Trophoblast cell (in vitro differentiated cells and primary cell): ENCODE measurements at regions not wholly inside any gene's neighbourhood (a gene's known extent, or its start where the extent isn't known, plus 50 kb on each side); places are given as distances from the start of the nearest gene placed in this dataset.
"Not testable (repeated sequence)": the region's sequence is repeated elsewhere in the genome, so short reads cannot be mapped to it uniquely, and the experiment has no call there.

Source experiments
- DNase-seq, 2 donors: peaks; one replicate each; pipeline ENCODE4 v3.0.0-alpha.2; 2016
- H2AFZ ChIP-seq: 2 replicates; pipeline ENCODE4 v1.6.1; 2013; ENCODE audit warnings: low read length, moderate library complexity, mild to moderate bottlenecking; ENCODE audit not compliant: insufficient read depth, poor library complexity
- H2AK5ac ChIP-seq: 2 replicates; pipeline ENCODE4 v1.6.1; 2013; ENCODE audit warnings: mild to moderate bottlenecking, low read length
- H2BK120ac ChIP-seq: 2 replicates; pipeline ENCODE4 v1.6.1; 2013; ENCODE audit warnings: low read length, mild to moderate bottlenecking, moderate library complexity; ENCODE audit not compliant: insufficient read depth, poor library complexity
- H2BK12ac ChIP-seq: 2 replicates; pipeline ENCODE4 v1.6.1; 2013; ENCODE audit warnings: mild to moderate bottlenecking, low read length, moderate library complexity
- H2BK5ac ChIP-seq: 2 replicates; pipeline ENCODE4 v1.6.1; 2013; ENCODE audit warnings: low read length, low read depth, moderate library complexity, mild to moderate bottlenecking; ENCODE audit not compliant: poor library complexity
- H3K14ac ChIP-seq: 2 replicates; pipeline ENCODE4 v1.6.1; 2013; ENCODE audit warnings: mild to moderate bottlenecking, low read length
- H3K18ac ChIP-seq: 2 replicates; pipeline ENCODE4 v1.6.1; 2013; ENCODE audit warnings: mild to moderate bottlenecking, low read length
- H3K23ac ChIP-seq: 2 replicates; pipeline ENCODE4 v1.6.1; 2013; ENCODE audit warnings: low read length
- H3K27ac ChIP-seq: 2 replicates; pipeline ENCODE4 v1.5.1; 2013; ENCODE audit warnings: low read depth, mild to moderate bottlenecking, inconsistent platforms, low read length, moderate library complexity
- H3K27me3 ChIP-seq: 2 replicates; pipeline ENCODE4 v1.6.1; 2013; ENCODE audit warnings: inconsistent platforms, mild to moderate bottlenecking, low read length, moderate library complexity; ENCODE audit not compliant: insufficient read depth
- H3K36me3 ChIP-seq, 2 experiments: 1 replicate in 1 of 2; 2 replicates in 1 of 2; pipeline ENCODE4 v1.6.1; 2013; ENCODE audit warnings: low read length in 2 of 2, mild to moderate bottlenecking in 2 of 2, moderate library complexity in 1 of 2; ENCODE audit not compliant: insufficient read depth in 2 of 2, control insufficient read depth in 1 of 2
- H3K4ac ChIP-seq: 2 replicates; pipeline ENCODE4 v1.6.1; 2013; ENCODE audit warnings: low read depth, mild to moderate bottlenecking, low read length, moderate library complexity
- H3K4me1 ChIP-seq, 2 experiments: 1 replicate in 1 of 2; 2 replicates in 1 of 2; pipeline ENCODE4 v1.6.1; 2013; ENCODE audit warnings: low read length in 2 of 2, mild to moderate bottlenecking in 2 of 2, moderate library complexity in 1 of 2; ENCODE audit not compliant: insufficient read depth in 2 of 2, control insufficient read depth in 1 of 2
- H3K4me2 ChIP-seq: 2 replicates; pipeline ENCODE4 v1.6.1; 2013; ENCODE audit warnings: inconsistent platforms, mild to moderate bottlenecking, low read length, moderate library complexity
- H3K4me3 ChIP-seq: 2 replicates; pipeline ENCODE4 v1.5.1; 2013; ENCODE audit warnings: mild to moderate bottlenecking, low read depth, low read length, inconsistent platforms
- H3K79me1 ChIP-seq: one replicate; pipeline ENCODE4 v1.6.1; 2013; ENCODE audit warnings: low read length
- H3K79me2 ChIP-seq: 2 replicates; pipeline ENCODE4 v1.6.1; 2013; ENCODE audit warnings: low read length, mild to moderate bottlenecking; ENCODE audit not compliant: control insufficient read depth, insufficient read depth, poor library complexity
- H3K9ac ChIP-seq: 2 replicates; pipeline ENCODE4 v1.6.1; 2013; ENCODE audit warnings: mild to moderate bottlenecking, low read length
- H3K9me3 ChIP-seq: 2 replicates; pipeline ENCODE4 v1.6.1; 2013; ENCODE audit warnings: low read depth, mild to moderate bottlenecking, control low read depth, inconsistent platforms, low read length; ENCODE audit not compliant: insufficient read depth
- H4K12ac ChIP-seq: 2 replicates; pipeline ENCODE4 v1.6.1; 2013; ENCODE audit warnings: low read depth, mild to moderate bottlenecking, low read length, moderate library complexity
- H4K8ac ChIP-seq: 2 replicates; pipeline ENCODE4 v1.6.1; 2013; ENCODE audit warnings: low read depth, mild to moderate bottlenecking, low read length, moderate library complexity
- H4K91ac ChIP-seq: one replicate; pipeline ENCODE4 v1.6.1; 2013; ENCODE audit warnings: low read depth, mild to moderate bottlenecking, low read length, moderate library complexity
- WGBS: extraction: QIAGEN DNeasy Blood & Tissue Kit; methylation state at CpG from one replicate; pipeline ENCODE4 v1.1.7; 2013; ENCODE audit warnings: missing lambda C conversion rate; ENCODE audit not compliant: insufficient read length, insufficient coverage; ENCODE audit errors: extremely low coverage; 5-methylcytosine and 5-hydroxymethylcytosine counted together

- not testable (repeated sequence) for H2BK12ac ChIP-seq, H3K23ac ChIP-seq, H3K79me1 ChIP-seq
Observed at GRCh38 chr3:161943801-161944345, 447.3 kb downstream of the OTOL1 start.

GRCh38 chr3:161946443-161946960 is 449.9 kb downstream of the OTOL1 start:
- Histone ChIP-seq H3K79me2 (no peaks in the 10 kb centered on the region), H3K36me3 (no peaks in the 10 kb centered on the region), H3K9ac (no peak overlapping the region), H3K23ac (no peak overlapping the region), H2BK120ac (no peak overlapping the region), H4K91ac (no peak overlapping the region), H3K18ac (no peak overlapping the region), H3K4me3 (no peak overlapping the region), H3K27me3 (no peaks in the 10 kb centered on the region), H2AFZ (no peak overlapping the region), H2AK5ac (no peak overlapping the region), H3K4me1 (no peaks in the 10 kb centered on the region), H4K12ac (no peak overlapping the region), H3K27ac (no peak overlapping the region), H3K9me3 (no peaks in the 10 kb centered on the region), H2BK12ac (no peak overlapping the region), H2BK5ac (no peak overlapping the region), H3K14ac (no peak overlapping the region), H4K8ac (no peak overlapping the region), H3K4me2 (no peak overlapping the region), H3K4ac (no peak overlapping the region), H3K79me1 (no peaks in the 10 kb centered on the region)
- DNase-seq, result no peak
- WGBS, result no CpG with 5 or more reads among the region's 3 CpGs

More at GRCh38 chr3:161943801-161944345, 447.3 kb downstream of the OTOL1 start:
- H4K91ac ChIP-seq, H4K12ac ChIP-seq, H4K8ac ChIP-seq, H3K18ac ChIP-seq, H3K14ac ChIP-seq, H3K27me3 ChIP-seq, H3K4me3 ChIP-seq, H3K4me1 ChIP-seq, H2BK120ac ChIP-seq, H3K9me3 ChIP-seq, H3K9ac ChIP-seq, H3K4ac ChIP-seq, H2AK5ac ChIP-seq, H3K27ac ChIP-seq, H3K4me2 ChIP-seq, H3K36me3 ChIP-seq, H3K79me2 ChIP-seq, H2BK5ac ChIP-seq, H2AFZ ChIP-seq: not testable (repeated sequence)
- no CpG with 5 or more reads among the region's 12 CpGs for WGBS
- peak; percentile 1 to 43 for DNase-seq

- Histone ChIP-seq H3K79me1 (no peaks in the 10 kb centered on the region), H3K9me3 (no peaks in the 10 kb centered on the region), H2AFZ (no peak overlapping the region), H3K27me3 (no peaks in the 10 kb centered on the region), H3K18ac (no peak overlapping the region), H3K23ac (no peak overlapping the region), H3K36me3 (no peaks in the 10 kb centered on the region), H4K12ac (no peak overlapping the region), H2BK12ac (no peak overlapping the region), H4K91ac (no peak overlapping the region), H2BK5ac (no peak overlapping the region), H3K27ac (no peak overlapping the region), H2AK5ac (no peak overlapping the region), H3K4me3 (no peak overlapping the region), H4K8ac (no peak overlapping the region), H3K4me1 (no peaks in the 10 kb centered on the region), H3K9ac (no peak overlapping the region), H3K14ac (no peak overlapping the region), H3K4me2 (no peak overlapping the region), H3K79me2 (no peaks in the 10 kb centered on the region), H3K4ac (no peak overlapping the region), H2BK120ac (no peak overlapping the region)
- WGBS, result no CpG with 5 or more reads among the region's 4 CpGs
- DNase-seq, result no peak
Observed at GRCh38 chr3:161950318-161950868, 453.8 kb downstream of the OTOL1 start.

- H3K18ac ChIP-seq, result no peak overlapping the region
- H3K4ac ChIP-seq, result no peak overlapping the region
- H3K36me3 ChIP-seq, result no peaks in the 10 kb centered on the region
- H2AFZ ChIP-seq, result no peak overlapping the region
- H2BK12ac ChIP-seq, result no peak overlapping the region
- H3K27me3 ChIP-seq, result no peaks in the 10 kb centered on the region
- H3K4me2 ChIP-seq, result no peak overlapping the region
- peak in 1 of 2 donors; percentile 59 for DNase-seq
- H3K27ac ChIP-seq, result no peak overlapping the region
- H4K12ac ChIP-seq, result no peak overlapping the region
- H3K14ac ChIP-seq, result no peak overlapping the region
- no CpG with 5 or more reads among the region's 2 CpGs for WGBS
- no peak overlapping the region for H2BK5ac ChIP-seq
- H3K9me3 ChIP-seq, result no peaks in the 10 kb centered on the region
- H3K9ac ChIP-seq, result no peak overlapping the region
- no peaks in the 10 kb centered on the region for H3K79me1 ChIP-seq
- H3K4me1 ChIP-seq, result no peaks in the 10 kb centered on the region
- H3K79me2 ChIP-seq, result no peaks in the 10 kb centered on the region
- H2AK5ac ChIP-seq, result no peak overlapping the region
- no peak overlapping the region for H4K8ac ChIP-seq
- H3K4me3 ChIP-seq, result no peak overlapping the region
- H3K23ac ChIP-seq, result no peak overlapping the region
- H2BK120ac ChIP-seq, result no peak overlapping the region
- no peak overlapping the region for H4K91ac ChIP-seq
Observed at GRCh38 chr3:161957467-161957866, 460.9 kb downstream of the OTOL1 start.
